OCI-LY3 (cell line): ENCODE measurements at regions not wholly inside any gene's neighbourhood (a gene's known extent, or its start where the extent isn't known, plus 50 kb on each side); places are given as distances from the start of the nearest gene placed in this dataset.

ENCODE experiments used
- H2AFZ ChIP-seq: fragments of 200-600, 300-600 bp; shearing (Covaris generic); 2 replicates; pipeline ENCODE4 v1.6.0; 2014; ENCODE audit warnings: antibody characterized with exemption, low read depth, low read length
- H3K27ac ChIP-seq: fragments of 200-600, 300-600 bp; sonication (generic); 2 replicates; pipeline ENCODE4 v1.5.1; 2014; ENCODE audit warnings: mild to moderate bottlenecking, low read length, moderate library complexity, mixed read lengths
- H3K27me3 ChIP-seq: fragments of 200-600, 300-600 bp; sonication (generic); 2 replicates; pipeline ENCODE4 v1.6.1; 2014; ENCODE audit warnings: low read depth, low read length, mixed read lengths
- H3K36me3 ChIP-seq: fragments of 200-600, 300-600 bp; sonication (generic); replicated peaks from 2 replicates; pipeline ENCODE3; 2014; ENCODE audit warnings: low read depth, low read length, mixed read lengths
- H3K4me1 ChIP-seq: fragments of 300-600, 200-600 bp; sonication (generic); 2 replicates; pipeline ENCODE4 v1.6.1; 2014; ENCODE audit warnings: low read length, mixed read lengths
- H3K4me2 ChIP-seq: fragments of 200-600, 300-600 bp; sonication (generic); 2 replicates; pipeline ENCODE4 v1.6.1; 2014; ENCODE audit warnings: low read length, mixed read lengths
- H3K4me3 ChIP-seq: fragments of 300-600, 200-600 bp; sonication (generic); 2 replicates; pipeline ENCODE4 v1.5.1; 2014; ENCODE audit warnings: antibody characterized with exemption, mild to moderate bottlenecking, low read length, moderate library complexity
- H3K79me2 ChIP-seq: fragments of 300-600, 200-600 bp; shearing (Covaris generic); 2 replicates; pipeline ENCODE4 v1.6.1; 2014; ENCODE audit warnings: mild to moderate bottlenecking, low read length, mixed read lengths
- H3K9ac ChIP-seq: fragments of 300-600, 200-600 bp; shearing (Covaris generic); 2 replicates; pipeline ENCODE4 v1.6.0; 2014; ENCODE audit warnings: mild to moderate bottlenecking, low read length, moderate library complexity
- H3K9me3 ChIP-seq: fragments of 200-600, 300-600 bp; shearing (Covaris generic); 2 replicates; pipeline ENCODE4 v1.6.1; 2014; ENCODE audit warnings: low read length, mixed read lengths; ENCODE audit not compliant: insufficient read depth
- H4K20me1 ChIP-seq: fragments of 200-600, 300-600 bp; sonication (generic); 2 replicates; pipeline ENCODE4 v1.6.1; 2016; ENCODE audit warnings: low read length, mixed read lengths; ENCODE audit not compliant: insufficient read depth
- CTCF ChIP-seq: fragments of 200-600, 300-600 bp; sonication (generic); IDR thresholded peaks from 2 replicates; pipeline ENCODE4 v1.5.1; 2014; ENCODE audit warnings: antibody characterized with exemption, low read length, low read depth
- EZH2phosphoT487 ChIP-seq: fragments of 200-600 bp; shearing (Covaris generic); IDR thresholded peaks from 2 replicates; pipeline ENCODE4 v1.6.1; 2018; ENCODE audit warnings: antibody characterized with exemption, mixed run types, low read depth

DNA sequence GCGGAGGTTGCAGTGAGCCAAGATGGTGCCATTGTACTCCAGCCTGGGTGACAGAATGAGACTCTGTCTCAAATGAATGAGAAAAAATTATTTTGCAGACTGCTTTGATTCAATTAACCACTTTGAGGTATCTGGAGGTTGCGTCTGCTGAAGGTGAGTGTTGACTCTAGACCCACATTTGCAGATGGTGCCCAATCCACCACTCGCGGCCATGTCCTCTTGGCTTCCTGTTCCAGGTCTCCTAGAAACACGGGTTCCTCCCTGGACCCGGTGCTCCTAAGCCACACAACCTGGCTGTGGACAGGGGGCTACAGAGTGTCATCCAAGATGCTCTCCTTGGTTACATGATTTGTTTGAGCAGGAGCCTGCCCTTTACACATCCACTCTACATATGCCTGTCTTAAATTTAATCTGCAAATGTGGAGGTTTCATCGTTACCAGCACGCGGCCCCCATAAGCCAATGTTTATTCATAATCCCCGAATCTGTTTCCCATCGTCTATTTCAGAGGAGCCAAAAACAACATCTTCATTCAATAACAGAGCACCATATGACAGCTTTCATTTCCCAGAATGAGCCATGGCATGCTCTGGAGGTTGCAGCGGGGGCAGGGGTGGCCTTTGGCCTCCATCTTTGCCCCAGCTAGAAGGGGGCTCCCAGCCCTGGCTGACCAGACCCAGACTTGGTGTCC, 377.2 kb downstream of the CTTN start:
- Histone ChIP-seq H3K9ac (no peak overlapping the region), H3K4me2 (no peak overlapping the region), H3K36me3 (no peaks in the 10 kb centered on the region), H3K4me3 (no peak overlapping the region), H2AFZ (no peak overlapping the region), H4K20me1 (no peaks in the 10 kb centered on the region), H3K27ac (no peak overlapping the region), H3K9me3 (no peaks in the 10 kb centered on the region), H3K79me2 (no peaks in the 10 kb centered on the region), H3K27me3 (peaks cover 3% of the 10 kb centered on the region; the same call in 1 of the 2 replicates), H3K4me1 (no peaks in the 10 kb centered on the region)
- TF ChIP-seq CTCF, result no peak
- no peak for TF ChIP-seq EZH2phosphoT487

DNA sequence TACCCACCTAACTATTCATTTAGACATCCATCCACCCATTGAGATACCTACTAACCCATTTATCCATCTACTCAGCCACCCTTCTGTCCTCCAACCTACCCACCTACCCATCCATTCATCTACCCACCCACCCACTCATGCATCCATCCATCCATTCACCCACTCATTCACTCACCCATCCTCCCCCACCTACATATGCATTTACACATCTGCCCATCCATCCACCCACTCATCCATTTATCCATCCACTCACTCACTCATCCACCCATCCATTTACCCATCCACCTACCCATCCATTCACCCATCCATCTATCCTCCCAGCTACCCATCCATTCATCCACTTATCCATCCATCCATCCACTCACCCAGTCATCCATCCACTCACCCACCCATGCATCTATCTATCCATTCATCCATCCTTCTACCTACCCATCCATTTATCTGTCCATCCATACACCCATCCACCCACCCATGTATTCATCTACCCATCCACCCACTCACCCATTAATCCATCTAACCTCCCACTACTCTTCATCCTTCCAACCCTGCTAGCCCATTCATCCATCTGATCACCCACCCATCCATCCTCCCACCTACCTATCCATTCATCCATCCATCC, 378.7 kb downstream of the CTTN start:
- Histone ChIP-seq H3K36me3 (no peaks in the 10 kb centered on the region), H2AFZ (no peak overlapping the region), H3K9me3 (no peaks in the 10 kb centered on the region), H3K4me1 (no peaks in the 10 kb centered on the region), H3K79me2 (no peaks in the 10 kb centered on the region), H3K9ac (no peak overlapping the region), H3K4me3 (no peak overlapping the region), H4K20me1 (no peaks in the 10 kb centered on the region), H3K4me2 (no peak overlapping the region), H3K27me3 (peaks cover 3% of the 10 kb centered on the region; the same call in 1 of the 2 replicates), H3K27ac (no peak overlapping the region)
- TF ChIP-seq CTCF (no peak), EZH2phosphoT487 (no peak)

- no peaks in the 10 kb centered on the region for H4K20me1 ChIP-seq
- no peak overlapping the region for H2AFZ ChIP-seq
- no peak overlapping the region for H3K4me2 ChIP-seq
- 0 out of 2 replicates have a peak, but pooled peaks cover 3% of the 10 kb centered on the region for H3K27me3 ChIP-seq
- no peak overlapping the region for H3K27ac ChIP-seq
- no peaks in the 10 kb centered on the region for H3K4me1 ChIP-seq
- no peaks in the 10 kb centered on the region for H3K9me3 ChIP-seq
- no peak overlapping the region for H3K9ac ChIP-seq
- H3K36me3 ChIP-seq, result no peaks in the 10 kb centered on the region
- H3K79me2 ChIP-seq, result no peaks in the 10 kb centered on the region
- TF ChIP-seq CTCF, result no peak
- no peak for TF ChIP-seq EZH2phosphoT487
- H3K4me3 ChIP-seq, result no peak overlapping the region
Observed at GRCh38 chr11:70778883-70779282, 380.6 kb downstream of the CTTN start.

GRCh38 chr11:70779433-70780245, 381.3 kb downstream of the CTTN start:
- TF ChIP-seq EZH2phosphoT487 (no peak), CTCF (no peak)

More at GRCh38 chr11:70779433-70780245, 381.3 kb downstream of the CTTN start:
- 0 out of 2 replicates have a peak, but pooled peaks cover 3% of the 10 kb centered on the region for H3K27me3 ChIP-seq
- H3K36me3 ChIP-seq, result no peaks in the 10 kb centered on the region
- H3K9ac ChIP-seq, result no peak overlapping the region
- H3K9me3 ChIP-seq, result no peaks in the 10 kb centered on the region
- H2AFZ ChIP-seq, result no peak overlapping the region
- no peaks in the 10 kb centered on the region for H3K4me1 ChIP-seq
- H3K4me3 ChIP-seq, result no peak overlapping the region
- H3K79me2 ChIP-seq, result no peaks in the 10 kb centered on the region
- H3K4me2 ChIP-seq, result no peak overlapping the region
- H3K27ac ChIP-seq, result no peak overlapping the region
- H4K20me1 ChIP-seq, result no peaks in the 10 kb centered on the region
